ENCODE measurements at regions not wholly inside any gene's neighbourhood (a gene's known extent, or its start where the extent isn't known, plus 50 kb on each side); places are given as distances from the start of the nearest gene placed in this dataset.

- DNase-seq = no peak
Measured at GRCh38 chr3:162443376-162443775, 946.8 kb downstream of the OTOL1 start.

GRCh38 chr3:162468791-162469190 is 972.2 kb downstream of the OTOL1 start:
- no peak for DNase-seq

- no peak for DNase-seq
Measured at GRCh38 chr3:162487138-162487537, 990.5 kb downstream of the OTOL1 start.

GRCh38 chr3:162489853-162490252 is 993.2 kb downstream of the OTOL1 start:
- DNase-seq = no peak

GRCh38 chr3:162491952-162492351 is 995.3 kb downstream of the OTOL1 start:
- DNase-seq = no peak

GRCh38 chr3:162492446-162493081 is 996.0 kb downstream of the OTOL1 start:
- no peak for DNase-seq

- DNase-seq = no peak
Measured at GRCh38 chr3:162498626-162499025, 1002.0 kb downstream of the OTOL1 start.

- no peak for DNase-seq
Measured at GRCh38 chr3:162507397-162507796, 1010.8 kb downstream of the OTOL1 start.

- DNase-seq = no peak
Measured at GRCh38 chr3:162512488-162512887, 1015.9 kb downstream of the OTOL1 start.

- no peak for DNase-seq
Measured at GRCh38 chr3:162517110-162517509, 1020.5 kb downstream of the OTOL1 start.

- no peak for DNase-seq
Measured at GRCh38 chr3:162521669-162522068, 1025.1 kb downstream of the OTOL1 start.

GRCh38 chr3:162525066-162525742 is 1028.6 kb downstream of the OTOL1 start:
- no peak for DNase-seq

GRCh38 chr3:162525771-162526170 is 1029.2 kb downstream of the OTOL1 start:
- DNase-seq = no peak

- DNase-seq = no peak
Measured at GRCh38 chr3:162534431-162534830, 1037.8 kb downstream of the OTOL1 start.

- DNase-seq = no peak
Measured at GRCh38 chr3:162538491-162538890, 1041.9 kb downstream of the OTOL1 start.

- DNase-seq = no peak
Measured at GRCh38 chr3:162538906-162539305, 1042.3 kb downstream of the OTOL1 start.

- no peak for DNase-seq
Measured at GRCh38 chr3:162540421-162540820, 1043.8 kb downstream of the OTOL1 start.

GRCh38 chr3:162541923-162542322 is 1045.3 kb downstream of the OTOL1 start:
- no peak for DNase-seq

- no peak for DNase-seq
Measured at GRCh38 chr3:162544246-162544645, 1047.6 kb downstream of the OTOL1 start.

GRCh38 chr3:162546910-162547309 is 1050.3 kb downstream of the OTOL1 start:
- DNase-seq = no peak

GRCh38 chr3:162547321-162547720 is 1050.7 kb downstream of the OTOL1 start:
- DNase-seq = no peak

GRCh38 chr3:162555761-162556160 is 1059.2 kb downstream of the OTOL1 start:
- no peak for DNase-seq

- no peak for DNase-seq
Measured at GRCh38 chr3:162558016-162558415, 1061.4 kb downstream of the OTOL1 start.

GRCh38 chr3:162568706-162569105 is 1072.1 kb downstream of the OTOL1 start:
- no peak for DNase-seq

- no peak for DNase-seq
Measured at GRCh38 chr3:162569314-162569713, 1072.7 kb downstream of the OTOL1 start.
